RWPE1 (cell line): ENCODE measurements at regions not wholly inside any gene's neighbourhood (a gene's known extent, or its start where the extent isn't known, plus 50 kb on each side); places are given as distances from the start of the nearest gene placed in this dataset.

Experiments used
- CTCF ChIA-PET: fragments of 350-600 bp; sonication (Branson Sonifier 250); formaldehyde crosslinking; extraction: SDS; loops from one replicate; lab custom pipeline; 2021; lab: Yijun Ruan, JAX
- POLR2A ChIA-PET: fragments of 400-600 bp; formaldehyde crosslinking; extraction: SDS; loops from one replicate; lab custom pipeline; 2020; ENCODE audit warnings: antibody characterized with exemption; ENCODE audit not compliant: low non-redundant PET; lab: Yijun Ruan, JAX
- DNase-seq: peaks from one replicate; pipeline ENCODE4 v3.0.0; 2012; ENCODE audit warnings: low spot score
- H3K27ac ChIP-seq: fragments of 450-650 bp; 2 replicates; pipeline ENCODE4 v1.5.1; 2017
- TF ChIP-seq, protein P1 (sequence below): fragments of 450-650 bp; conservative IDR thresholded peaks from 2 replicates; pipeline ENCODE4 v1.5.1; 2017; ENCODE audit warnings: low read depth, mild to moderate bottlenecking

DNA sequence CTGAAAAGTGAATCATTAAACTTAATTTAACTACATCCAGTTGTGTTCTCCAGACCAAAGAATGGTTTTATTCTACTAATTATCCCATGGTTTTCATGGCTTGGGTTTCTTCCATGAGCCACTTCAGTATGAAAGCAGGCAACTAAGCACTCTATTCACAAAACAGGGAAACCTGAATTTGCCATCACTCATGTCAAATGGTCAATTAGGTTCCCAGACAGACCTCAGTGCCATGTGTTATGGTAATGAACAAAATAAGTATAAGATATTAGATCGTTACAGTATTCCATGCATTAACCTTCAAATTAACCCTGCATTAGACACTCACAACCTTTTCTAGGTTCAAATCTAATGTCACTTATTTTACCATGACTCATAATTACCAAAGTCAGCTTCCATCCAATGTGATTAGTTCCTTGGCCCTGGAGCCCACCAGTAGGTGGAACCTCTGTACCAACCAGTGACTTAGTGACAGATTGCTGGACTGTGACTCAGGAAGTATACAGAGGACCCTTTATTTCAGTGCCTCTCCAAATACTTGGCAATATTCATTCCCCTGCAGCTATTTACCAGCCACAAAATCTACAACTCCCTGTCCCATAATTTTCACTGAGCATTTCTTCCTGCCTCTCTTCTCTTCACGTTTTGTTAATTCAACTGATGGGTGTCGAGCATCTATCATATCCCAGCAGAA, 1270.2 kb upstream of the SORCS1 start:
- CTCF ChIA-PET = interaction anchor here (0.6 to 0.7 kb wide), 2 partner anchors 40 to 528 kb away, joined by 3 to 4 read pairs; no protein-coding TSS in a partner anchor
- POLR2A ChIA-PET = no interaction called here
- DNase-seq = no peak
- no peak overlapping the region for H3K27ac ChIP-seq
- TF ChIP-seq, protein P1, sequence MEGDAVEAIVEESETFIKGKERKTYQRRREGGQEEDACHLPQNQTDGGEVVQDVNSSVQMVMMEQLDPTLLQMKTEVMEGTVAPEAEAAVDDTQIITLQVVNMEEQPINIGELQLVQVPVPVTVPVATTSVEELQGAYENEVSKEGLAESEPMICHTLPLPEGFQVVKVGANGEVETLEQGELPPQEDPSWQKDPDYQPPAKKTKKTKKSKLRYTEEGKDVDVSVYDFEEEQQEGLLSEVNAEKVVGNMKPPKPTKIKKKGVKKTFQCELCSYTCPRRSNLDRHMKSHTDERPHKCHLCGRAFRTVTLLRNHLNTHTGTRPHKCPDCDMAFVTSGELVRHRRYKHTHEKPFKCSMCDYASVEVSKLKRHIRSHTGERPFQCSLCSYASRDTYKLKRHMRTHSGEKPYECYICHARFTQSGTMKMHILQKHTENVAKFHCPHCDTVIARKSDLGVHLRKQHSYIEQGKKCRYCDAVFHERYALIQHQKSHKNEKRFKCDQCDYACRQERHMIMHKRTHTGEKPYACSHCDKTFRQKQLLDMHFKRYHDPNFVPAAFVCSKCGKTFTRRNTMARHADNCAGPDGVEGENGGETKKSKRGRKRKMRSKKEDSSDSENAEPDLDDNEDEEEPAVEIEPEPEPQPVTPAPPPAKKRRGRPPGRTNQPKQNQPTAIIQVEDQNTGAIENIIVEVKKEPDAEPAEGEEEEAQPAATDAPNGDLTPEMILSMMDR = no peak

DNA sequence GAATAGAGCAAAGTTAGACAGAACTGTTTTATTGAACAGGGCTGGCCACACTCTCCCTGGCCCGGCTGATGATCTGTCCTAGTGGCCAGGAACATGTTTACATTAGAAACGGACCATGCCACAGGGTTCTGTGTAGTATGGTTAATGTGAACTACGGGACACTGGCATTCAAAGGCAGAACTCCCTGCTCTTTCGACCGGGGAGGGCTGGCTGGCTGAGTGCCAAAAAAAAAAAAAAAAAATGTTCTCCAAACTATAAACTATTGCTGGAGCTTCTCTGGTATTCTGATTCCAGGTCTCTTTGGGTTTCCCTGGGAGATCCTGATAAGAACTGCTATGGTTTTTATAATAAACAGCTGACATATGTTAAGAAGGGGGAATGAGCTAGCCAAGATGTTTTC, 1262.6 kb upstream of the SORCS1 start:
- TF ChIP-seq, protein P1 = no peak
- no peak for DNase-seq
- H3K27ac ChIP-seq = no peak overlapping the region
- CTCF ChIA-PET = interaction anchor here (0.7 kb wide), 2 partner anchors 750 to 1470 kb away, joined by 6 to 7 read pairs; no protein-coding TSS in a partner anchor
- POLR2A ChIA-PET = no interaction called here

DNA sequence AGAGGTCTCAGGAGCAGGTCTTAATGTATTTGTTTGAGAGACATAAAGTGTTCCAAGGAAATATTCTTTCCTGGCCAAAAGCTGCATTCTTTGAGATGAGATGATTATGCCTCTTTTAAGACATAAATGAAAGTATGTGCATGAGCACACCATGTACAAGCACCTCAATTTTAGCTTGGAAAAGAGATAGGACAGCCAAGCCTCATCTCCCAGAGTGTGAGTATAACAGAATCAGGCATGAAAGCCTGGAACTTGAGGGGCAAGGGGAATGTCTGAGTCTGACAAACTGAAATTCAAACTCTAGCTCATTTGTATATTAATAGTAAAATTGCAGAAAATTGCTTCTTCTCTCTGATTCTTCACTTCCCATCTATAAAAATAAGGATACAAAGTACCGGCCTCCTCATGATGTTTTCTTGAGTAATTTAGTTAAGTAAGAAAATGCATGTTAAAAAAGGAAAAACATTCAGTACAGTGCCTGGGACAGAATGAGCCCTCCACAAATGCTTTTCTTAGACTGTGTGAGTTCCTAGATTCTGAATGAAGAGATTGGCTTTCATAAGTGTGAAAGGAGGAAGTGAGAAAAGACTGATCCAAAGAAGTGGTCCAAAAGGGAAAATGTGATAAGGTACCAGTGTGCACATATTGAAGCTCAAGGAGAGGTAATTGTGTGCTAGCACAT, 1260.9 kb upstream of the SORCS1 start:
- no peak overlapping the region for H3K27ac ChIP-seq
- ChIA-PET CTCF (no interaction called here), POLR2A (no interaction called here)
- TF ChIP-seq, protein P1 = no peak
- DNase-seq = no peak

DNA sequence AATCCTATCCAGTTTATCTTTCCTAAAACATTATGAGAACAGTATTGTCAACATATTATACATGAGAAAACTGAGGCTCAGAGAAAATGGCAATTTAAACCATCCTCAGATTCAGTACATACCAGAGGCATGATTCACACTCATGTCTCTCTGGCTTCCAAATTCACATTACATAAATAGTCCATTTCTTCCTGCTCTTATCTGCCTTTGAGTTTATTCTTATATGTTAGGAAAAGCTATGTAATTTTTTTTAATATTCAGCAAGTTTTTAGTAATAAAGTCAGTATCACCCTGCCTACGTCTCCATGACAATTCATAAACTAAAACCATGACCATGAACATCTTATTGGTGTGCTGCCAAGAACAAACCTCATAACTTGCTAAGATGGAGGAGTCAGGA, 1260.2 kb upstream of the SORCS1 start:
- TF ChIP-seq, protein P1 = no peak
- ChIA-PET POLR2A (no interaction called here), CTCF (no interaction called here)
- no peak for DNase-seq
- H3K27ac ChIP-seq = no peak overlapping the region

DNA sequence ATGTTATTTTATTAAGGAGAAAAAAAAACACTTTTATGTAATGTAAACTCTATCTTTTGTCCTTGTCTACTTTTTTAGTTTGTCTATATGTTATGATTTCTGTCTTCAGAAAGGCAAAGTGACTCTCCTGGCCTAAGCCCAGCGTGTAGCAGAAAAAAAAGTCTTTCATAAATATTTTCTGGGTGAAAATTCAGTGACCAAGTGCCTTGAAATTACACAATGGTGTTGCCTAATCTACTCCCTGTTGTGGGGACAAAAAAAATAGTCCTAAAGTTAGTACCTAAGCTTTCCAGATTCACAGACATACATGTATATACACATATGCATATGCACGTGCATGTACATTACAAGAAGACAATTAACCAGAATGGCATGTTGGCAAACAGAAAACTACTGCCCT, 1257.8 kb upstream of the SORCS1 start:
- TF ChIP-seq, protein P1 = no peak
- ChIA-PET POLR2A (no interaction called here), CTCF (interaction anchor here (0.5 to 0.6 kb wide), 2 partner anchors 23 to 209 kb away, joined by 3 to 4 read pairs; no protein-coding TSS in a partner anchor)
- DNase-seq = no peak
- no peak overlapping the region for H3K27ac ChIP-seq

DNA sequence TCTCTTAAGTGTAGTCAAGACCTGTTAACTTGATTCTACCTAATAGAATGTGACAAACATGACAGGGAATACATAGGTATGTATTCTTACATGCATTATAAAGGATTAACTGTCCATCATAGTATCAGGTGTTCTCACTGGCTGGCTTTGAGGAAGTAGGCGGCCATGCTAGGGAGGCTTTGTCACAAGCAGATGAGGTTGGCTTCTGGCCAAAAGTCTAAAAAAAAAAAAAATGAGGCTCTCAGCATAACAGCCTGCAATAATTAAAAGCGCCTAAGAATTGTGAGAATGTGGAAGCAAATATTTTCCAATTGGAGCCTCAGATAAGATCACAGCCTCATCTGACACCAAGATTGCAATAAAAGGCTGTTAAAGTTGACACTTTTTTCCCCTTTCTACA, 1256.8 kb upstream of the SORCS1 start:
- no peak for DNase-seq
- CTCF ChIA-PET = no interaction called here
- POLR2A ChIA-PET = no interaction called here
- no peak overlapping the region for H3K27ac ChIP-seq
- TF ChIP-seq, protein P1 = no peak
